Hippocampal formation (tissue), 2 donors: ENCODE measurements at regions not wholly inside any gene's neighbourhood (a gene's known extent, or its start where the extent isn't known, plus 50 kb on each side); places are given as distances from the start of the nearest gene placed in this dataset.
"Not testable (repeated sequence)": the region's sequence is repeated elsewhere in the genome, so short reads cannot be mapped to it uniquely, and the experiment has no call there.

Experiments used
- DNase-seq, 2 donors: peaks; one replicate each; lab custom pipeline; 2025; lab: John Stamatoyannopoulos, UW

DNA sequence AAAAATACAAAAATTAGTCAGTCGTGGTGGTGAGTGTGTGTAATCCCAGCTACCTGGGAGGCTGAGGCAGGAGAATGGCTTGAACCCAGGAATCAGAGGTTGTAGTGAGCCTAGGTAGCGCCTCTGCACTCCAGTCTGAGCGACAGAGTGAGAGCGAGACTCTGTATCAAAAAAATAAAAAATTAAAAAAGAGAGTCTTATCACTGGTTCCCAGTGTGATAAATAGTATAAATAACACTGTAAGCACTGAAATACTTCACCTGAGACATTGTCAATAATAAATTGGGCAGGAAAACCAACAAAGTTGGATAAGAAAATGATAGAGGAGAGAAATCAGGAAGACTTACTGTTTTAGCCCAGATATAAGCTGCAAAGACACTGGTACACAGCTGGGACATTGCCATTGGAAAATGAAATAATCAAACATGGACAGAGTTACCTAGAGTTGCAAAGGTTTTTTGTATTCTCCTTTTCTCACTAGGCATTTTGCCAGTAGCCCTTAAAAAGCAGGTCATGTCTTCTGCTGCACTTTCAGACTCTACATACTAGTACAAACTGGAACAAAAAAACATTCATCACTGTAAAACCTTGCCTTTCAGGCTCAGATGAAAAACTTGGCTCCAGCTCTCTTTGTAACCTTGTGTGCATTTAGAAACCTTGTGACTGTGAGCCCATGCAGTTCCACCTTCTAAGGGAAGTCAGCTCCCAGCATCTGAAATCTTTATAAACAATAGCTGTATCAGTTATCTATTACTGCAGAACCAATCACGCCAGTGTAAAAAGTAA is 55.0 kb upstream of the PPP1R2C start:
- DNase-seq, result no peak

DNA sequence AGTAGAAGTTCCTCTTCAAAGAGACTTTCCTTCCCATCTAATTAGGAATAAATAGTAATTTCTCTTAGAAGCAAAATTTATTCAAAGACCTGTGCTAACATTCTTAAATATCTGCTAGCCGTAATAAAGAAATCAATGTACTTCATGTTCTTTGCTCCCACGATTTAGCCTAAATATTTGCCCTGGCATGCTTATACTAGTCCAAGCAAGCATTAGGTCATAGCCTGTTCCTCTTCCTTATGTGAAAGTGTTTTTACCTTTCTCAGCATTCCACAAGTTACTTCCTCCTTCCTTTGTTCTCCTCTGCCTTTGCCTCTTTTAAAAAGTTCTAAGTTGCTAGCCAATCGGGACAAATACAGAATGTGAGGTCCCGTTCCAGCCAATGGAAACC is 55.6 kb upstream of the PPP1R2C start:
- DNase-seq, result not testable (repeated sequence)

DNA sequence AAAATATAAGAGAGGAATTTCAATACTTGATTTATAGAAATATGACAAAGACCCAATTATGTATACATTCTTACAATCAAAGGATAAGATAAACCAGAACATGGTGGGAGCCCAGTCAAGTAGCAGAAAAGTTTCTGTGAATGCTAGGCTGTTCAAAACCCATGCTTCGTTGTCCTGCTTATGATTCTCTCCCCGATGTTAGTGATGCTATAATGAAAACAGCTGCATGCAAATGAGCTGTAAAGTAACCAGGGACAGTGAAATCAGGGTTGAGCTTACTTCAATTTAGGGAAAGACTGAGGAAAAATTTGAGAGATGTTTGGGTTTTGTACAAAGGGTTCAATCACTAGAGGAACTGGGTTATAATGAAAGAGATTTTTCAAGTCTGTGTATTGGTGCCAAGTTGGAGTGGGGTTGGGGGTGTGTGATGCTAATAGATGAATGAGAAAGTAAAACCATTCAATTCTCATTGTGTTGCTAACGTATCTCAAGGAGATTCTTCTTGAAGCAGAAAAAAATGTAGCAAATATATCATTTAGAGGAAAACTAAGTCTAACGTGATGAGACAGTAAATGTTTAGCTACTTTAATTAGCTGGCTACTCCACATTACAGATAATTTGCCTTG is 59.3 kb upstream of the PPP1R2C start:
- DNase-seq, result peak in 1 of 2 donors; percentile 0

DNA sequence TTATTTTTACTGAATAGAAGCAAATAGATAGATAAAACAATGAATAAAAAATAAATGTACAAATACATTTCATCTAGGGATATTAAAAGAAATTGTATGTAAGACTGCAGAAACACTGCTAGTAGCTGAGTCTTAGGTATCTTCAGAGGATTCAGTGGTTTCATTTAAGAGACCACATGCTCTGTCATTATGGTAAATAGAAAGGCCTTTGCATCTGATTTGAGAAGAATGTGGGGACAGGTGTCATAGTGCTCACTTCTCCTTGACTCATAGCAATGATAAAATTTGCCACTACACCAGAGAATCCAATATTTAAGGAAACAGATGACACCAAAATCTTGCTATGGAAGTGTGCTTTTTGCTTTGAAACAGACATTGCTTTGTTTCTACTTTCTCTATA is 59.8 kb upstream of the PPP1R2C start:
- DNase-seq, result no peak

DNA sequence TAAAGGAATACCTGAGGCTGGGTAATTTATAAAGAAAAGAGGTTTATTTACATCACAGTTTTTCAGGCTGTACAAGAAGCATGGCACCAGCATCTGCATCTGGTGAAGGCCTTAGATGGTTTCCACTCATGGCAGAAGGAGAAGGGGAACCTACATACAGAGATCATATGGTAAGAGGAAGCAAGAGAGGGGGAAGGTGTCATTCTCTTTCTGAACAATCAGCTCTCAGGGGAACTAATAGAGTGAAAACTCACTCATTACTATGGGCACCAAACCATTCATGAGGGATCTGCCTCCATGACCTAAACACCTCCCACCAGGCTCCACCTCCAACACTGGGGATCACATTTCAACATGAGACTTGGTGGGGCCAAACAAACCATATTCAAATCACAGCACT is 61.7 kb upstream of the PPP1R2C start:
- DNase-seq, result no peak

DNA sequence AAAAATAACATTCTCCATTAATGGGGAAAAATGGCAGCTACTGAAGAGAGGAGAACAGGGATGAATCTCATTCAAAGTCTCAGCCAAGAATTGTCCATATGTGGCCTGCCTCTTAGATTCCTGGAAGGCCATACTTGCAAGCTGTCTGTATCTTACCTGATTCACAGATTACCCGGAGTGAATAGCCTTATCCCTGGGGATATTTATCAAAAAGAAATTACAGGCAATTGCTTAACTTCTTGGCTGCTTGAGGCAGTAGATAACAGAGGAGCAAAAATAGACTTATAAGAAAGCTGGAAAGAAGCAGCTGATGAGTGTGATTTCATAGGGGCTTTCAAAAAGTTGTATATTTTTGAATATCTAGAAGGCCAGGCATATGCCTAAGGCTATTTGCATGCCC is 68.8 kb upstream of the PPP1R2C start:
- DNase-seq, result no peak

DNA sequence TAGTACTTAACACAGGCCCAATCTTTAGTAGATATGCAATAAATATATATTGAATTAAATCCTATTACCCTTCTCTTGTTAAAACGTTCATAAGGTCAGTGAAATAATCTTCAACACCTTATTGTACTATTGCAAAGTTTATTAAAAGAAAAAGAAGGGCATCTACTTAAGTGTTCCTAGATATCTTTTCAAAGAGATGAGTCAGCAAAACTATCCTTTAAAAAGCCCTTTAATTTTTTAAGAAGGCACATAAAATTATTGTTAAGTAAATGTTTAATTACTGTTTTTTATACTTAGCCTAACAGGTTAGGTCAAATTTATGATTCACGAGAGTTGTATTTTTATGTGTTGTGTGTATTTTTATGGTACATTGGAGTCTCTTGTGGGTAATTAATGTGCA is 77.3 kb upstream of the PPP1R2C start:
- DNase-seq, result no peak

DNA sequence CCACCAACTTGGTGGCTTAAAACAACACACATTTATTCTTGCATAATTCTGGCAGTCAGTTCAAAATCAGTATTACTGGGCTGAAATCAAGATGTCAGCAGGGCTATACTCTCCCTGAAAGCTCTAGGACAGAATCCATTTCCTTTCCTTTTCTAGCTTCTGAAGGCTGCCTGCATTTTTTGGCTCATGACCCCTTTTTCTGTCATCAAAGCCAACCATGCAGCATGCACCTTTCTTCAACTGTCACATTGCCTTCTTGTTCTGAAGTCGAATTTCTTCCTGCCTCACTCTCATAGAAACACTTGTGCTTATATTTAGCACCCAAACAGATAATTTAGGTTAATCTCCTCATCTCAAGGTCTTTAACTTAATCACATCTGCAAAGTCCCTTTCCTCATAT is 79.8 kb upstream of the PPP1R2C start:
- no peak for DNase-seq

DNA sequence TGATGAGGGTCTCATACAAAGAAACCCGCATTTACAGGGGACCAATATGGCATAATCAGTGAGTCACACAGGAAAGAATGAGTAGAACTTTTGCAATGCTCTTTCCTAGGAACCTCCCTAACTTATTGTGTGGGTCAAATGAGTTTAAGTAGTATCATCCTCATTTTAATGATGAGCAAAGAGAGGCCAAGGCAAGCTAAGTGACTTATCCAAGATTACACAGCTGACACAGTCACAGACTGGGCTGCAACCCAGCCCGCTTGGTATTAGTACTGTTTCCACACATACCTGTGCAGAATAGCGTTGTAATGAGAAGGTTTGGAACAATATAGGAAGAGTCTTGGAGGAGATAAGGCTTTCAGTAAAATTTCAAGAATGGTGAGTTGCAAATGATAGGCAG is 91.0 kb upstream of the PPP1R2C start:
- DNase-seq, result no peak

DNA sequence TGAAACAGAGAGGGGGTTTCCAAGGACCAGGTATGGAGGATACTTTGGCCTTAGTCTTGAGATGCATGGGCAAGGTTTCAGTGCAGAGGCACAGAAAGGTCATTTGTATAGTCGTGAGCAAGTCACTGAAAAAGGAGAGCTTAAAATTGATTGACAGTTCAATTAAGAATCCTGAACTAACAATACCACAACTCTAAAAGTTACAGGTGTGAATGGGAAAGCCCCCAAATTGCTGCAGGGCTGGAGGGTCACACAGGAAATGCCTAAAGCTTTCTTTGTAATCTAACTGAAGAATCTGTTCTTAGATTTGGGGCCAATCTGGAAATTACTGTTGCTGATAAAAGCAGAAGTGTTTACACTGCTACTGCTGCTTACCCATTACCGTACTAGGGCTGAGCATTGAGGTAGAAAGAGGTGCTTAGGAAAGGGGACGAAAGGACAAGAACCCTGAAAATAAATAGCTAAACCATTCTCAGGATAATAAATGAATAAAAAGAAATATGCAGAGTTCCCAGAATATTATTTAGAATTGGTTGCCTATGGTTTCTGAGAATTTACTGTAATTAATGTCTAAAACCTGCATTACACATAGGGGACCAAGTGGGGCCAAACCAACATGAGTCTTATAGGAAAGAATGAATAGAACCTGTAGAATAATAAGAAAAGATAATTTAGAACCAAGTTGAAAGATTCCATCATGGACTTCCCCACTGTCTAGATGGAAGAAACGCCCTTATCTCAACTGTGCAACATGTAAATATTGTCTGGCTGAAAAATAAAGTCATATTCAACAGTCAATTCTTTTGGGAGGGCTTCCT is 91.9 kb upstream of the PPP1R2C start:
- no peak for DNase-seq

DNA sequence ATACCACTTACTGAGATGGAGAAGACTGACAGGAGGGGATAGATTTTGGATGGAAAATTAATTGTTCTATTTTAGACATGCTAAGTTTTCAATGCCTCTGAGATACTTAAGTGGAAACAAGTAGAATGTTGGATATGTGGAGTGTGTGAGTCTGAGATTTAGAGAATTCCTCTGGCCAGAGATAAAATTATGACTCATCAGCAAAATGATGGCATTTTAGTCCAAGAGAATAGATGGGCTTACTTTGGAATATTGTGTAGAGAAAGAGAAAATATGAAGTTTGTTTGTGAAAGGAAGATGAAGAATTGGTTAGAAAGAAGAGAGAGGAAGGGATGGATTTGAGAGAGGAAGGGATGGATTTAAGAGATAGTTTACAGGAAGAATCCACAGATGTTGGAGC is 108.6 kb upstream of the PPP1R2C start:
- DNase-seq, result no peak

DNA sequence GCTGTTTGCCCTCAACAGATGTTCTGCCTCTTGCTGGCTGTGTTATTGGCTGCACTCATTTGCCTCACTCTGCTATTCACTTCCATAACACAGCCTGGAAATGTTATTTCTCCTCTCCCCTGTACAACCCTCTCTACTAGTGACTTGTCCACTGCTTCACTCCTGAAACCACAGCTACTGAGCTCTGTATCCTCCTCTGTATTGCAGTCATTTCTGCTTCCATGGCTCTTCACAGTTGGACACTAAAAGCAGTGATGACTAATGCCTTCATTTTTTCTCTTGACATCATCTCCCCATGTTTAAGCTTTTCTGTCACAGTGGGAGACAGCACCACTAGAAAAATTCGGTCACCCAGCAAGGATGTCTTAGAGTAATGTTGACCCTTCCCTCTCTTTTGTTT is 123.0 kb upstream of the PPP1R2C start:
- no peak for DNase-seq

DNA sequence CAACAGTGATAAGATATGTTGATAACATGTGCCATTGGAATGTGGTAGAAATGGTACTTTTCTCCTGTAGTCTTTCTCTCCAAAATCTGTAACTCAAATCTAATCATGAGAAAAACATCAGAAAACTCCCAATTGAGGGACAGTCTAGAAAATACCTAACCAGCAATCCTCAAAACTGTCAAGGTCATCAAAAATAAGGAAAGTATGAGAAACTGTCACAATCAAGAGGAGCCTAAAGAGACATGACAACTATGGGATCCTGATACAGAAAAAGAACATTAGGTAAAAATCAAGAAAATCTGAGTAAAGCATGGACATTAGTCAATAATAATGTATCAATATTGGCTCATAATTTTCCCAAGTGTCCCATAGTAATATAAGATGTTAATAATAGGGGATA is 124.5 kb upstream of the PPP1R2C start:
- no peak for DNase-seq

DNA sequence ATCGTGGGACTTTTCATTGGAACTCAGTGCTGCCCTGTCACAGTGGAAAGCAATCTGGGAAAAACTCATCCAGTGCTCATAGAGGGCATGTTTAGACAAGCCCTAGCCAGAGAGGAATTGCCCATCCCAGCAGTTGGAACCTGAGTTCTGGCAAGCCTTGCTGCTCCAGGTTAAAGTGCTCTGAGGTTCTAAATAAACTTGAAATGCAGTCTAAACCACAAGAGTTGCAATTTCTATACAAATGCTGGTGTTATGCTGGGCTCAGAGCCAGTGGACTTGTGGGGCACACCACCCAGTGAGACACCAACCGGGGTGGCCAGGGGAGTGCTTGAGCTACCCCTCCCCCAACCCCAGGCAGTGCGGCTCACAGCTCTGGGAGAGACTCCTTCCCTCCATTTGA is 142.8 kb upstream of the PPP1R2C start:
- no peak for DNase-seq

DNA sequence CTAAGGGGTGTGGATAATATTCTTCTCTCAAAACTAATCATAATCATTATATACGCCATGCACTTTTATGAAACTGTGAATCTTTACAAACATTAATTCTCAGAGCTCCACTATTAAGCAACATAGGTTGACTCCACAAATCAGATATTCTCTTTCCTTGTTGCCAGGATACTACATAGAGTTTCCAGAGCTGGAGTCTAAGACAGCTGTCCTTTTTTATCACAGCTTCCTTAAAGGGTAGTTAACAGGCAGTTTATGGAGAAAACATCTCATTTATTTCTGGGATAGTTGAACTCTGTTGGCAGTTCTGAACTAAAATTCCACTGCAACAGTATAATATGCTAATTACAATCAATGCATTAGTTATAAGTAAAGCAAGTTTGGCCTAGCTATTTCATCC is 152.1 kb upstream of the PPP1R2C start:
- no peak for DNase-seq

DNA sequence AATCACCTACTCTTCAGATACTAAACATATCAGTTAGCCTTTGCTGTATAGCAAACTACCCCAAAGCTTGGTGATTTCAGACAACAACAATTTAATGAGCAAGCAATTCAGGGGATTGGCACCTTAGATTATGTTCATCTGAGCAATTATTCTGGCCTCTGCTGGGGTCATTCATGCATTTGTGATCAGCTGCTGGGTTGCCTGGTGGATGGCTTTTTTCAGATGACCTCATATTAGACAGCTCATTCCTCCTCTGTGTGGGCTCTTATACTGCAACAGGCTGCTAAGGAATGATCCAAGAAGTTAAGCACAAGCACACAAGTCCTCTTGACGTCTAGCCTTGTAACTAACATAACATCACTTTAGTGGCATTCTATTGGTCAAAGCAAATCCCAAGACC is 153.0 kb upstream of the PPP1R2C start:
- no peak for DNase-seq

DNA sequence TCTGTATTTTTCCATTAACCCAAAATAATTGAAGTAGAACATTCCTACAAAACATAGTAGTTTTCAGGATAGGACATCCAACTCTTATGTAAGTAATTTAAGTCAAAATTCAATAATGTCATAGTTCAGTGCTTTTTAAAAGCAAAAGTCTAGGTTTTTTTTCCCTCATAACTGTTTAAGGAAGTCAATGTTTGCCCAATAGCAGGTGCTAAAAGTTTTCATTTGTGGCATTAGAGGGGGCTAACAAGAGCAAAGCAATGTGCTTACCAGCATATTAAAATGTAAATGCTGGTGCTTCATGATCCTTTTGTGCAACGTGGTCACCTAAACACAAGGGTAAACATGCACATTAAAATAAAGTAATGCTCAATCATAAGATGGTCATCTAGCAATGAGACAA is 155.2 kb upstream of the PPP1R2C start:
- DNase-seq, result no peak

DNA sequence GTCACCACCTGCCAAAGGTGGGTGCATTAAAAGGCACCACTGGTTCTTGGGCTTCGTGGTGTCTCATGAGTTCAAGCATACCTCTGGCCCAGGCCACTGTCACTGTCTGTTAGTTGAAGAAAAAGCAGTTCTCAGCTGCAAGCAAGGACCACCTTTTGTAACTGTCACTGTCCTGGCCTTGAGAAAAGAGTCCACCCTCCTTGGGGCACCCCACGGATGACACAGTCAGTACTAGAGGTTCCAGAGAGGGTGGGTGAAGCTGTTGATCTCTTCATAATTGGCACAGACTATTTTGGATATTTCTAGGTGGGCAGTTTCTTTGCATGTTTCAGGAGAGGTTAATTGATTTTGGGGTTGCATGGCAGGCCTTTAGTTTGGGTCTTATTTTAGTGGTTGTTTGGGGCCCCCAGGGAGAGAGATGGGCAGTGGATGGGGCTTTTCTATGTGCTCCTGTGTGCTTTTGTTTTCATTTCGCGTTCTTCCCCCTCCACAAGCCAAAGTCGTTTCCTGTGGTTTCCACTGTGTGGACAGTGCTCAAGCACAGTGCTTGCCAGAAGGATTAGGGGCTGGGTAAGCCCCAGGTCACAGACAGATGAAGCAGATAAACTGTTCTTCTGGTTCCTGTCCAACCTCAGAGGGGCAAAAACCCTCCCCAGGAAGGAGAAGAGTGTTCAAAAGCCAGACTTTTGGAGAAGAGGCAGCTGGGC is 156.2 kb upstream of the PPP1R2C start:
- DNase-seq, result no peak

DNA sequence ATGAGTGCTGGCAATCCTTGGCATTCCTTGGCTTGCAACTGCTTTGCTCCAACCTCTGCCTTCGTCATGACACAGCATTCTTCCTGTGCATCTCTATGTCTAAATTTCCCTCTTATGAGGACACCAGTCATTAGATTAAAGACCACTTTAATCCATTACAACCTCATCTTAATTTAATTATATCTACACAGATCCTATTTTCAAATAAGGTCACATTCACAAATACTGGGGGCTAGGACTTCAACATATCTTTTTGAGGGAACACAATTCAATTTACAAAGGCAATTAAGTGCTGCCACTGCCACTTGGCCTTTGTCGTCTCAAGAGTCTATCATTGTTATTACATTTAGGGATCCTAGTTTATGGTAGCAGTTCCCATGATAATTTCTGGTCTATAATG is 163.7 kb upstream of the PPP1R2C start:
- DNase-seq, result no peak

DNA sequence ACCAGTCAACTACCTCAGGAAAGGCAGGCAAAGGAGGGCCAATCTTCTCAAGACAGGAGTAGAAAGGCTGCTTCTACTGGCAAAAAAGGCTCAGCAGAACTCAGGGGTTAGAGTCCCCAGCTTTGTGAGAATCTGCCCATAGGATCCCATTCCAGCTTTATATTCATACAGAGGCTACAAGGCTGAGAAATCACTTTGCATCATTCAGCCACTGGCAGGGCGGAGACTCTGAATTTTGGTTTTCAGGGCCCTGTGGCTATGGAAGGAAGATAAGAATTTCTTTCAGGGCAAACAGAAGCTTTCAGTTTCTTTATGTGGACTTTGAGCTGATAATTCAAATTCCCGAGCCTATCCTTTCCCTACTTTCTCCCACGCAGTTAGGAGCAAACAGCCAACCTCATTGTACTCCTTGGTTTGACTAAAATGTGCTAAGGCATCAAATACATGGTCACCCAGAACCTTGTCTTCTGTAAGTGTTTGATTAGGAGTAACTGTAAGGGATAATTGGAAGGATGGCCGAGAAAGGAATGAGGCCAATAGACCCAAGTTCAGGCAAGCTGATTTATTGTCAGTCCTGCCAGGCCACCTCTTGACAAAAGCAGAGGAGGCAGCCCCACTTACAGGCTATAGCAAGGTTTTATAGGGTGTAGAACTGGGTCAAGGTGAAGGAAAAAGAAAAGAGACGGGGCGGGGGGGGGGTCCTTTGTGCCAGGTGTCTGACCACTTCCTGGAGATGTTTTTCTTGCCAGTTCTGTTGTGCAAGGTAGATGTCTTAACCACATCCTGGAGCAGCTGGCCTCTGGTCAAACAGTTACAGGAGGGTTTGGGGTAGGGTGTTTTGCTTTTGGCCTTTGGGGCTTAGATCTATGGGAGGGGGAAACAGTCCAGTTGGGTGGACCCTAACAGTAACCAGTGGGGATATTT is 165.3 kb upstream of the PPP1R2C start:
- DNase-seq, result no peak

DNA sequence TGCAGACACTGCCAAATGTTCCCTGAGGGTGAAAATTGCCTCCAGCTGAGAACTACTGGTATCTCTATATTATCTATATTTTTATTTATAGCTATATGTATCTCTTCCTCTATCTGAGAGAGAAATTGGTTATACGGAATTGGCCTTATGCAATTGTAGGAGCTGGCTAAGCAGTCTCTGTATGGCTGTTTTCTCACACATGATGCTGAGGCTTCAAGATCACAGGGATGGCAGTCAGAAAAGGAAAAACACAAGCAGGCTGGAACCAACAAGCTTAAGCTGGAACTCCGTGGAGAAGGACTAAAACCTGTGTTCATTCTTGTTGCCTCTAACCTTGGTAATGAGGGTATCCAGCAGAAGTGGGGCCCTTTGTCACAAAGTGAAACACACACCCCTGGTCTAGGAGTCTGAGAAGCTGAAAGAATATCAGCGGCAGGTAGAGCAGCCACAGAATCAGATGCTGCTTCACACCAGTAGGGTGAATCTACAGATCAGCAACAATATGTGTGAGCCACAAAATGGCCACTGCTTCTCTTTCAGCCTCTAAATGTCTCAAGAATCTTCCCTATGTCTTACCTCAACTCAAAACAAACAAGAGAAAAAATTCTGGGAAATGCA is 166.5 kb upstream of the PPP1R2C start:
- no peak for DNase-seq
